ENCODE measurements at regions not wholly inside any gene's neighbourhood (a gene's known extent, or its start where the extent isn't known, plus 50 kb on each side); places are given as distances from the start of the nearest gene placed in this dataset.

GRCh38 chr9:106051545-106051944 is 357.2 kb downstream of the TMEM38B start:
- Histone ChIP-seq H3K79me2 (ENCODE audit: insufficient read depth, low read length) (no peaks in the 10 kb centered on the region), H3F3A (ENCODE audit: low read depth) (no peaks in the 10 kb centered on the region), H2AFZ (ENCODE audit: low read length) (peak overlapping the region; percentile 54; the same call in 1 of the 2 replicates), H4K20me1 (ENCODE audit: insufficient read depth, low read length, poor library complexity, severe bottlenecking) (no peaks in the 10 kb centered on the region), H3K9me3 (ENCODE audit: insufficient read depth, low read depth, low read length) (no peaks in the 10 kb centered on the region), H3K27me3 (ENCODE audit: insufficient read depth, low read length, poor library complexity, severe bottlenecking) (no peaks in the 10 kb centered on the region), H3K4me1 (ENCODE audit: insufficient read depth, low read length, poor library complexity, severe bottlenecking) (peaks cover 12% of the 10 kb centered on the region), H3K4me3 (ENCODE audit: low read length, poor library complexity, severe bottlenecking) (no peak overlapping the region), H3K9me2 (replicated peaks; ENCODE audit: low read depth, low read length) (no peaks in the 10 kb centered on the region), H3K9ac (ENCODE audit: low read depth, low read length, poor library complexity, severe bottlenecking) (no peak overlapping the region), H3K4me2 (ENCODE audit: low read depth, low read length, poor library complexity, severe bottlenecking) (no peak overlapping the region), H3K36me3 (ENCODE audit: insufficient read depth, low read length) (no peaks in the 10 kb centered on the region)
- TF ChIP-seq EZH2phosphoT487 (IDR thresholded peaks at IDR 0.05; ENCODE audit: borderline replicate concordance) (no peak), CTCF (conservative IDR thresholded peaks at IDR 0.05; ENCODE audit: low read length) (no peak)

GRCh38 chr9:106052166-106052565 is 357.8 kb downstream of the TMEM38B start:
- Histone ChIP-seq H3K9ac (ENCODE audit: low read depth, low read length, poor library complexity, severe bottlenecking) (no peak overlapping the region), H3K9me2 (replicated peaks; ENCODE audit: low read depth, low read length) (no peaks in the 10 kb centered on the region), H4K20me1 (ENCODE audit: insufficient read depth, low read length, poor library complexity, severe bottlenecking) (no peaks in the 10 kb centered on the region), H3K79me2 (ENCODE audit: insufficient read depth, low read length) (no peaks in the 10 kb centered on the region), H3K4me3 (ENCODE audit: low read length, poor library complexity, severe bottlenecking) (no peak overlapping the region), H3K4me1 (ENCODE audit: insufficient read depth, low read length, poor library complexity, severe bottlenecking) (peaks cover 12% of the 10 kb centered on the region), H3F3A (ENCODE audit: low read depth) (no peaks in the 10 kb centered on the region), H3K27me3 (ENCODE audit: insufficient read depth, low read length, poor library complexity, severe bottlenecking) (no peaks in the 10 kb centered on the region), H3K36me3 (ENCODE audit: insufficient read depth, low read length) (no peaks in the 10 kb centered on the region), H3K4me2 (ENCODE audit: low read depth, low read length, poor library complexity, severe bottlenecking) (no peak overlapping the region), H3K9me3 (ENCODE audit: insufficient read depth, low read depth, low read length) (no peaks in the 10 kb centered on the region), H2AFZ (ENCODE audit: low read length) (peak overlapping the region; percentile 54)
- TF ChIP-seq EZH2phosphoT487 (IDR thresholded peaks at IDR 0.05; ENCODE audit: borderline replicate concordance) = no peak
- TF ChIP-seq CTCF (conservative IDR thresholded peaks at IDR 0.05; ENCODE audit: low read length) = no peak

- Histone ChIP-seq H3K9ac (ENCODE audit: low read depth, low read length, poor library complexity, severe bottlenecking) (no peak overlapping the region), H3K36me3 (ENCODE audit: insufficient read depth, low read length) (no peaks in the 10 kb centered on the region), H4K20me1 (ENCODE audit: insufficient read depth, low read length, poor library complexity, severe bottlenecking) (no peaks in the 10 kb centered on the region), H3K4me1 (ENCODE audit: insufficient read depth, low read length, poor library complexity, severe bottlenecking) (peaks cover 12% of the 10 kb centered on the region), H3F3A (ENCODE audit: low read depth) (no peaks in the 10 kb centered on the region), H3K4me2 (ENCODE audit: low read depth, low read length, poor library complexity, severe bottlenecking) (no peak overlapping the region), H2AFZ (ENCODE audit: low read length) (peak overlapping the region; percentile 54; the same call in 1 of the 2 replicates), H3K27me3 (ENCODE audit: insufficient read depth, low read length, poor library complexity, severe bottlenecking) (no peaks in the 10 kb centered on the region), H3K79me2 (ENCODE audit: insufficient read depth, low read length) (no peaks in the 10 kb centered on the region), H3K9me2 (replicated peaks; ENCODE audit: low read depth, low read length) (no peaks in the 10 kb centered on the region), H3K4me3 (ENCODE audit: low read length, poor library complexity, severe bottlenecking) (no peak overlapping the region), H3K9me3 (ENCODE audit: insufficient read depth, low read depth, low read length) (no peaks in the 10 kb centered on the region)
- TF ChIP-seq EZH2phosphoT487 (IDR thresholded peaks at IDR 0.05; ENCODE audit: borderline replicate concordance) = no peak
- TF ChIP-seq CTCF (conservative IDR thresholded peaks at IDR 0.05; ENCODE audit: low read length) = no peak
Observed at GRCh38 chr9:106052735-106053134, 358.4 kb downstream of the TMEM38B start.

Data from Loucy (cell line).